Osteoblast (primary cell): ENCODE measurements at regions not wholly inside any gene's neighbourhood (a gene's known extent, or its start where the extent isn't known, plus 50 kb on each side); places are given as distances from the start of the nearest gene placed in this dataset.

Source experiments
- DNase-seq: peaks from one replicate; pipeline ENCODE4 v3.0.0; 2011; ENCODE audit warnings: low spot score, mixed read lengths; ENCODE audit not compliant: insufficient read length; ENCODE audit errors: missing footprints
- H2AFZ ChIP-seq: 2 replicates; pipeline ENCODE4 v1.6.0; 2011; ENCODE audit warnings: mild to moderate bottlenecking, low read length
- H3K27ac ChIP-seq: 2 replicates; pipeline ENCODE4 v1.5.1; 2011; ENCODE audit warnings: mild to moderate bottlenecking, low read depth, low read length, moderate library complexity
- H3K27me3 ChIP-seq: 2 replicates; pipeline ENCODE4 v1.6.0; 2012; ENCODE audit warnings: mild to moderate bottlenecking, control low read depth, inconsistent platforms, low read length, moderate library complexity; ENCODE audit not compliant: insufficient read depth
- H3K36me3 ChIP-seq: 2 replicates; pipeline ENCODE4 v1.5.1; 2011; ENCODE audit warnings: mild to moderate bottlenecking, low read length, control low read depth, moderate library complexity; ENCODE audit not compliant: insufficient read depth
- H3K4me1 ChIP-seq: 2 replicates; pipeline ENCODE4 v1.5.1; 2011; ENCODE audit warnings: mild to moderate bottlenecking, low read length, control low read depth, moderate library complexity; ENCODE audit not compliant: insufficient read depth
- H3K4me2 ChIP-seq: 2 replicates; pipeline ENCODE4 v1.6.0; 2011; ENCODE audit warnings: mild to moderate bottlenecking, low read length; ENCODE audit not compliant: insufficient read depth
- H3K4me3 ChIP-seq: fragments of 200-600 bp; sonication (generic); 3 replicates; pipeline ENCODE4 v1.5.1; 2012; ENCODE audit warnings: mild to moderate bottlenecking, low read length, inconsistent platforms; ENCODE audit not compliant: insufficient read depth
- H3K79me2 ChIP-seq: 2 replicates; pipeline ENCODE4 v1.6.0; 2012; ENCODE audit warnings: mild to moderate bottlenecking, low read length, control low read depth, inconsistent platforms; ENCODE audit not compliant: insufficient read depth
- H3K9me3 ChIP-seq: 2 replicates; pipeline ENCODE4 v1.5.1; 2011; ENCODE audit warnings: low read depth, low read length, control low read depth
- H4K20me1 ChIP-seq: 2 replicates; pipeline ENCODE4 v1.6.0; 2012; ENCODE audit warnings: mild to moderate bottlenecking, low read length, control low read depth; ENCODE audit not compliant: insufficient read depth
- TF ChIP-seq, protein P1 (sequence below): IDR thresholded peaks from 2 replicates; pipeline ENCODE4 v1.5.1; 2011; ENCODE audit warnings: mild to moderate bottlenecking, low read depth, low read length, moderate library complexity; ENCODE audit errors: extremely low read depth

DNA sequence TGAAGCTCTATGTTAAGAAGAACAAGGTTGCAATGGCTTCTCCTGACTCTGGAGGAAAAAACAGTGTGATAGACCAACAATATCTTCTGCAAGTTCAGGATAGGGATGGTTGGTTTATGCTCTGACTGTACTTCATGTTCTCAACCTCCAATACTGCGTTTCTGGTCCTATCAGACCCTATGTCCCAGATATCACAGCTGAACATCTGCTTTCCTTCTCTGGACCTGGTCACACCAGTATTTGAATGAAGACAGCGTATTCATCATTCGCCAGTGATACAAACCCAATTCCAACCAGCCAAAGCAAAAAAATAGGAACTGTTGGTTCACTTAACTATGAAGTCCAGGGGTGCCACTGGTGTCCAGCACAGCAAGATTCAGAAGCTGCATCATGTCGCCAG lies 124.5 kb upstream of the KLF3 start:
- H3K4me1 ChIP-seq, result no peaks in the 10 kb centered on the region
- no peak overlapping the region for H2AFZ ChIP-seq
- no peaks in the 10 kb centered on the region for H3K36me3 ChIP-seq
- H3K27ac ChIP-seq, result no peak overlapping the region
- TF ChIP-seq, protein P1, sequence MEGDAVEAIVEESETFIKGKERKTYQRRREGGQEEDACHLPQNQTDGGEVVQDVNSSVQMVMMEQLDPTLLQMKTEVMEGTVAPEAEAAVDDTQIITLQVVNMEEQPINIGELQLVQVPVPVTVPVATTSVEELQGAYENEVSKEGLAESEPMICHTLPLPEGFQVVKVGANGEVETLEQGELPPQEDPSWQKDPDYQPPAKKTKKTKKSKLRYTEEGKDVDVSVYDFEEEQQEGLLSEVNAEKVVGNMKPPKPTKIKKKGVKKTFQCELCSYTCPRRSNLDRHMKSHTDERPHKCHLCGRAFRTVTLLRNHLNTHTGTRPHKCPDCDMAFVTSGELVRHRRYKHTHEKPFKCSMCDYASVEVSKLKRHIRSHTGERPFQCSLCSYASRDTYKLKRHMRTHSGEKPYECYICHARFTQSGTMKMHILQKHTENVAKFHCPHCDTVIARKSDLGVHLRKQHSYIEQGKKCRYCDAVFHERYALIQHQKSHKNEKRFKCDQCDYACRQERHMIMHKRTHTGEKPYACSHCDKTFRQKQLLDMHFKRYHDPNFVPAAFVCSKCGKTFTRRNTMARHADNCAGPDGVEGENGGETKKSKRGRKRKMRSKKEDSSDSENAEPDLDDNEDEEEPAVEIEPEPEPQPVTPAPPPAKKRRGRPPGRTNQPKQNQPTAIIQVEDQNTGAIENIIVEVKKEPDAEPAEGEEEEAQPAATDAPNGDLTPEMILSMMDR, result no peak
- no peaks in the 10 kb centered on the region for H4K20me1 ChIP-seq
- no peaks in the 10 kb centered on the region for H3K79me2 ChIP-seq
- DNase-seq, result no peak
- H3K9me3 ChIP-seq, result no peaks in the 10 kb centered on the region
- H3K4me3 ChIP-seq, result no peak overlapping the region
- H3K27me3 ChIP-seq, result peaks cover 9% of the 10 kb centered on the region
- no peak overlapping the region for H3K4me2 ChIP-seq

- Histone ChIP-seq H3K4me3 (no peak overlapping the region), H3K27ac (no peak overlapping the region), H3K9me3 (no peaks in the 10 kb centered on the region), H4K20me1 (no peaks in the 10 kb centered on the region), H3K79me2 (no peaks in the 10 kb centered on the region), H3K4me2 (no peak overlapping the region), H3K36me3 (no peaks in the 10 kb centered on the region), H3K27me3 (peaks cover 8% of the 10 kb centered on the region), H2AFZ (no peak overlapping the region), H3K4me1 (no peaks in the 10 kb centered on the region)
- DNase-seq, result no peak
- TF ChIP-seq, protein P1, result no peak
Observed at GRCh38 chr4:38547052-38547451, 116.9 kb upstream of the KLF3 start.

DNA sequence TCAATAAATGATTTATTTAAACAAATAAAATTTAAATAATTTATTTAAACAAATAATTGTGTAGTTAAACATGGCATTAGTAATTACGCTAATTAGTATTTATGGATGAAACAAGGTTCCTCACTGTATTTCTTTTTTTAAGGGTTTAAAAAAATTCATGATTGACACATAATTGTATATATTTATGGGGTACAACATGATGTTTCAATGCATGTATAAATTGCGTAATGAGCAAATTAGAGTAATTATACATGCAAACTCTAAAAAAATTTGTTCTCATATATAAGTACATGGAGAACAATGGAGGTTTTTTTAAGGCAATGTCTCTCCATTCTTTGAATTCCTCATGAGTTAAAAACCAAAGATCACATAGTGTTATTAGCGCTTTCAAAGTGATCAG lies 115.7 kb upstream of the KLF3 start:
- TF ChIP-seq, protein P1, result no peak
- DNase-seq, result no peak
- H3K4me1 ChIP-seq, result no peaks in the 10 kb centered on the region
- no peak overlapping the region for H3K4me3 ChIP-seq
- no peaks in the 10 kb centered on the region for H3K27me3 ChIP-seq
- H3K36me3 ChIP-seq, result no peaks in the 10 kb centered on the region
- no peak overlapping the region for H3K27ac ChIP-seq
- no peaks in the 10 kb centered on the region for H4K20me1 ChIP-seq
- H3K9me3 ChIP-seq, result no peaks in the 10 kb centered on the region
- no peak overlapping the region for H3K4me2 ChIP-seq
- H2AFZ ChIP-seq, result no peak overlapping the region
- H3K79me2 ChIP-seq, result no peaks in the 10 kb centered on the region

- no peak overlapping the region for H3K4me3 ChIP-seq
- H3K27ac ChIP-seq, result no peak overlapping the region
- no peaks in the 10 kb centered on the region for H3K9me3 ChIP-seq
- H2AFZ ChIP-seq, result no peak overlapping the region
- no peaks in the 10 kb centered on the region for H3K4me1 ChIP-seq
- no peaks in the 10 kb centered on the region for H3K36me3 ChIP-seq
- TF ChIP-seq, protein P1, result no peak
- H4K20me1 ChIP-seq, result no peaks in the 10 kb centered on the region
- H3K79me2 ChIP-seq, result no peaks in the 10 kb centered on the region
- DNase-seq, result no peak
- peaks cover 2% of the 10 kb centered on the region for H3K27me3 ChIP-seq
- no peak overlapping the region for H3K4me2 ChIP-seq
Observed at GRCh38 chr4:38559374-38559773, 104.6 kb upstream of the KLF3 start.
